SU-DHL-6 (cell line): ENCODE measurements at regions not wholly inside any gene's neighbourhood (a gene's known extent, or its start where the extent isn't known, plus 50 kb on each side); places are given as distances from the start of the nearest gene placed in this dataset.

Experiments used
- CTCF ChIP-seq: fragments of 200-600 bp; sonication (generic); IDR thresholded peaks from one replicate; pipeline ENCODE4 v1.5.1; 2017; ENCODE audit warnings: antibody characterized with exemption, mild to moderate bottlenecking, low read length, moderate library complexity; ENCODE audit not compliant: insufficient read depth, poor library complexity, severe bottlenecking
- EZH2phosphoT487 ChIP-seq: fragments of 200-600 bp; sonication (generic), shearing (Covaris generic); conservative IDR thresholded peaks from 2 replicates; pipeline ENCODE4 v1.6.1; 2018; ENCODE audit warnings: mild to moderate bottlenecking, antibody characterized with exemption, low read length, moderate library complexity, mixed read lengths

- TF ChIP-seq CTCF (peak; percentile 58), EZH2phosphoT487 (no peak)
Observed at GRCh38 chr12:67025543-67026114, 243.5 kb upstream of the CAND1 start.
